Skeletal muscle satellite cell (primary cell): ENCODE measurements at regions not wholly inside any gene's neighbourhood (a gene's known extent, or its start where the extent isn't known, plus 50 kb on each side); places are given as distances from the start of the nearest gene placed in this dataset.

ENCODE experiments used
- H3K27me3 ChIP-seq: 2 replicates; pipeline ENCODE4 v1.7.0; 2013; ENCODE audit warnings: low read length; ENCODE audit not compliant: control insufficient read depth, insufficient read depth
- H3K36me3 ChIP-seq: 2 replicates; pipeline ENCODE4 v1.7.0; 2013; ENCODE audit warnings: mild to moderate bottlenecking, control low read depth, low read length; ENCODE audit not compliant: insufficient read depth
- H3K4me1 ChIP-seq: 2 replicates; pipeline ENCODE4 v1.7.0; 2013; ENCODE audit warnings: low read length; ENCODE audit not compliant: control insufficient read depth, insufficient read depth
- H3K4me2 ChIP-seq: 2 replicates; pipeline ENCODE4 v1.7.0; 2013; ENCODE audit warnings: mild to moderate bottlenecking, low read length
- H3K4me3 ChIP-seq: 2 replicates; pipeline ENCODE4 v1.7.0; 2013; ENCODE audit warnings: low read length
- H3K9ac ChIP-seq: 2 replicates; pipeline ENCODE4 v1.7.0; 2013; ENCODE audit warnings: mild to moderate bottlenecking, low read depth, low read length, moderate library complexity
- H3K9me3 ChIP-seq: replicated peaks from 2 replicates; pipeline ENCODE4 v1.7.0; 2013; ENCODE audit warnings: mild to moderate bottlenecking, control low read depth, low read length

- peaks cover 53% of the 10 kb centered on the region for H3K27me3 ChIP-seq
- no peaks in the 10 kb centered on the region for H3K4me1 ChIP-seq
- no peaks in the 10 kb centered on the region for H3K36me3 ChIP-seq
- H3K4me2 ChIP-seq, result no peak overlapping the region
- no peaks in the 10 kb centered on the region for H3K9me3 ChIP-seq
- H3K9ac ChIP-seq, result no peak overlapping the region
- no peak overlapping the region for H3K4me3 ChIP-seq
Measured at GRCh38 chr9:96183751-96184150, 118.2 kb downstream of the HSD17B3 start.

- H3K36me3 ChIP-seq, result no peaks in the 10 kb centered on the region
- peaks cover 58% of the 10 kb centered on the region for H3K27me3 ChIP-seq
- no peak overlapping the region for H3K4me3 ChIP-seq
- no peak overlapping the region for H3K4me2 ChIP-seq
- H3K9ac ChIP-seq, result no peak overlapping the region
- no peaks in the 10 kb centered on the region for H3K9me3 ChIP-seq
- peaks cover 4% of the 10 kb centered on the region for H3K4me1 ChIP-seq
Measured at GRCh38 chr9:96178153-96178552, 123.8 kb downstream of the HSD17B3 start.

DNA sequence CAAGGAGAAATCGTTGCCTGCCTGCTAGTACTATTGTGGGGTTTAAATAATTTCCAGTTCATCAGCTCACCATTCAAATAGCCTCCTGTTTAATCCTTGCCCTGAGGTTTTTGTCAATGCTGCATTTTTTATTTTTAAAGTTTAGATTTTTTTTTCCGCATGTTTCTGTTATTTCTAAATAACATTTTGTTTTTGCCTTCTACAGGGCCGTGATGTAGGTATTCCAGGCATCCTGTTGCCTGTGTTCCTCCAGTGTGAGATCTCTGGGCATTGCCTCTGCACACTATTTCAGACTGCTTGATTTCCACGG is 124.3 kb downstream of the HSD17B3 start:
- H3K9ac ChIP-seq, result no peak overlapping the region
- no peak overlapping the region for H3K4me3 ChIP-seq

GRCh38 chr9:96177005-96177718 is 124.8 kb downstream of the HSD17B3 start:
- H3K9ac ChIP-seq, result no peak overlapping the region
- peaks cover 4% of the 10 kb centered on the region for H3K4me1 ChIP-seq
- H3K36me3 ChIP-seq, result no peaks in the 10 kb centered on the region
- no peak overlapping the region for H3K4me3 ChIP-seq
- no peaks in the 10 kb centered on the region for H3K9me3 ChIP-seq
- H3K27me3 ChIP-seq, result peaks cover 55% of the 10 kb centered on the region
- H3K4me2 ChIP-seq, result no peak overlapping the region

More for the DNA sequence above, 124.3 kb downstream of the HSD17B3 start:
- Histone ChIP-seq H3K9me3 (no peaks in the 10 kb centered on the region), H3K4me1 (peaks cover 4% of the 10 kb centered on the region), H3K27me3 (peaks cover 58% of the 10 kb centered on the region), H3K36me3 (no peaks in the 10 kb centered on the region), H3K4me2 (no peak overlapping the region)

- Histone ChIP-seq H3K9ac (no peak overlapping the region), H3K4me3 (no peak overlapping the region), H3K27me3 (peaks cover 50% of the 10 kb centered on the region), H3K9me3 (no peaks in the 10 kb centered on the region), H3K4me1 (peaks cover 4% of the 10 kb centered on the region), H3K36me3 (no peaks in the 10 kb centered on the region), H3K4me2 (no peak overlapping the region)
Measured at GRCh38 chr9:96175796-96176195, 126.2 kb downstream of the HSD17B3 start.

DNA sequence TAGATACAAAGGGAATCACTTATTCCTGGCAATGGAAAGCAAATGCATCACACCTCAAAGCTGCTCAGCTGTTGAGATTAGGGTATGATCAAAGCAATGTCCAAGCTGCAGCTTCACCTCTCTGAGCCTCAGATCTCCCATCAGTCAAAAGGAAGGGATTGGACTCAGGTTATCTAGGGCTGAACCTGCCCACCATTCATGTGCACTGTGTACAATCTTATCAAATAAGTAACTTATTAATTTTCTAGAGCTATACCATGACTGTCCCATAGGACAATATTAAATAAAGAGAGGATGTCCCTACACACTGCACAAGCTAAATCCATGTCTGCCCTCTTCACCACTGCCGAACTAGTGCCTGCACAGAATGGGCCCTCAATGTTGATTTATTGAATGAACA is 127.0 kb downstream of the HSD17B3 start:
- Histone ChIP-seq H3K4me2 (no peak overlapping the region), H3K9ac (no peak overlapping the region), H3K27me3 (peaks cover 46% of the 10 kb centered on the region), H3K4me1 (peaks cover 4% of the 10 kb centered on the region), H3K9me3 (no peaks in the 10 kb centered on the region), H3K36me3 (no peaks in the 10 kb centered on the region), H3K4me3 (no peak overlapping the region)

DNA sequence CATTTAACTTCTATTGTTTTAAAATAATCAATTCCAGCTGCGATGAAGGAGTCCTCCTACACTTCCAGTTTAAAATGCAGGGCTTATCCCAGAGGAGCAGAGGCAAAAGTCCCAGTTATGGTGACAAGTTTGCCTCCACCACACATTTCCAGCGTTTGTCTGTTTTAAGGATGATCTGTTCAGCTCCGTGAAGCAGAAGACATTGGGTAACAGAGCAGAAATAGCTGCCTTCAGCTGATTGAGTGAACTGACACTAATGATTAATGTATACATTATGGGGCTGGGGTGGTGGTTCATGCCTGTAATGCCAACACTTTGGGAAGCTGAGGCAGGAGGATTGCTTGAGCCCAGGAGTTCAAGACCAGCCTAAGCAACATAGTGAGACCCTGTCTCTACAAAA is 127.6 kb downstream of the HSD17B3 start:
- Histone ChIP-seq H3K9me3 (no peaks in the 10 kb centered on the region), H3K4me2 (no peak overlapping the region), H3K9ac (no peak overlapping the region), H3K27me3 (peaks cover 46% of the 10 kb centered on the region), H3K4me3 (no peak overlapping the region), H3K4me1 (peaks cover 9% of the 10 kb centered on the region), H3K36me3 (no peaks in the 10 kb centered on the region)

GRCh38 chr9:96173640-96174039 is 128.3 kb downstream of the HSD17B3 start:
- peaks cover 43% of the 10 kb centered on the region for H3K27me3 ChIP-seq

GRCh38 chr9:96172797-96173196 is 129.2 kb downstream of the HSD17B3 start:
- Histone ChIP-seq H3K4me3 (no peak overlapping the region), H3K36me3 (no peaks in the 10 kb centered on the region)

More at GRCh38 chr9:96173640-96174039, 128.3 kb downstream of the HSD17B3 start:
- H3K9me3 ChIP-seq, result no peaks in the 10 kb centered on the region
- H3K4me3 ChIP-seq, result no peak overlapping the region
- no peaks in the 10 kb centered on the region for H3K36me3 ChIP-seq
- H3K4me2 ChIP-seq, result no peak overlapping the region
- peaks cover 14% of the 10 kb centered on the region for H3K4me1 ChIP-seq
- H3K9ac ChIP-seq, result no peak overlapping the region

GRCh38 chr9:96171728-96172127 is 130.2 kb downstream of the HSD17B3 start:
- peaks cover 29% of the 10 kb centered on the region for H3K27me3 ChIP-seq
- no peak overlapping the region for H3K4me2 ChIP-seq
- H3K9ac ChIP-seq, result no peak overlapping the region
- no peaks in the 10 kb centered on the region for H3K9me3 ChIP-seq
- H3K4me1 ChIP-seq, result peaks cover 10% of the 10 kb centered on the region
- no peaks in the 10 kb centered on the region for H3K36me3 ChIP-seq
- H3K4me3 ChIP-seq, result no peak overlapping the region

More at GRCh38 chr9:96172797-96173196, 129.2 kb downstream of the HSD17B3 start:
- no peak overlapping the region for H3K9ac ChIP-seq
- peaks cover 14% of the 10 kb centered on the region for H3K4me1 ChIP-seq
- H3K27me3 ChIP-seq, result peaks cover 35% of the 10 kb centered on the region
- no peaks in the 10 kb centered on the region for H3K9me3 ChIP-seq
- H3K4me2 ChIP-seq, result no peak overlapping the region

GRCh38 chr9:96169901-96170300 is 132.1 kb downstream of the HSD17B3 start:
- no peaks in the 10 kb centered on the region for H3K36me3 ChIP-seq
- H3K4me3 ChIP-seq, result peak overlapping the region; percentile 34
- peak overlapping the region; percentile 52 for H3K9ac ChIP-seq
- no peaks in the 10 kb centered on the region for H3K9me3 ChIP-seq
- H3K4me1 ChIP-seq, result peaks cover 10% of the 10 kb centered on the region
- H3K27me3 ChIP-seq, result peaks cover 16% of the 10 kb centered on the region
- peak overlapping the region; percentile 71 for H3K4me2 ChIP-seq

GRCh38 chr9:96169484-96169883 is 132.5 kb downstream of the HSD17B3 start:
- peaks cover 10% of the 10 kb centered on the region for H3K4me1 ChIP-seq
- H3K36me3 ChIP-seq, result no peaks in the 10 kb centered on the region
- H3K9me3 ChIP-seq, result no peaks in the 10 kb centered on the region
- H3K27me3 ChIP-seq, result peaks cover 18% of the 10 kb centered on the region
- H3K9ac ChIP-seq, result peak overlapping the region; percentile 52
- H3K4me3 ChIP-seq, result peak overlapping the region; percentile 34
- H3K4me2 ChIP-seq, result peak overlapping the region; percentile 71
